NCI-H460 (cell line): ENCODE measurements at regions not wholly inside any gene's neighbourhood (a gene's known extent, or its start where the extent isn't known, plus 50 kb on each side); places are given as distances from the start of the nearest gene placed in this dataset.
A peak's percentile ranks its signal among the peaks of the same experiment; 100 is the strongest.
"Not testable (repeated sequence)": the region's sequence is repeated elsewhere in the genome, so short reads cannot be mapped to it uniquely, and the experiment has no call there.

Source experiments
- DNase-seq: peaks from one replicate; pipeline ENCODE4 v3.0.0-alpha.2; 2016; ENCODE audit warnings: low read depth; ENCODE audit errors: extremely low read depth

GRCh38 chr7:157467496-157468212 lies 130.8 kb downstream of the DNAJB6 start:
- no peak for DNase-seq

- no peak for DNase-seq
These were observed 131.7 kb downstream of the DNAJB6 start for GRCh38 chr7:157468221-157469111.

- no peak for DNase-seq
These were observed 132.6 kb downstream of the DNAJB6 start for GRCh38 chr7:157469181-157470016.

GRCh38 chr7:157470017-157470322 lies 133.2 kb downstream of the DNAJB6 start:
- no peak for DNase-seq

- DNase-seq, result no peak
These were observed 133.9 kb downstream of the DNAJB6 start for GRCh38 chr7:157470701-157471131.

- no peak for DNase-seq
These were observed 134.7 kb downstream of the DNAJB6 start for GRCh38 chr7:157471259-157472125.

GRCh38 chr7:157472311-157473050 lies 135.7 kb downstream of the DNAJB6 start:
- no peak for DNase-seq

GRCh38 chr7:157473051-157473569 lies 136.3 kb downstream of the DNAJB6 start:
- DNase-seq, result no peak

GRCh38 chr7:157474685-157475084 lies 137.9 kb downstream of the DNAJB6 start:
- peak; percentile 4 for DNase-seq

GRCh38 chr7:157475095-157475494 lies 138.3 kb downstream of the DNAJB6 start:
- no peak for DNase-seq

GRCh38 chr7:157475601-157476000 lies 138.8 kb downstream of the DNAJB6 start:
- DNase-seq, result no peak

GRCh38 chr7:157476201-157476600 lies 139.4 kb downstream of the DNAJB6 start:
- no peak for DNase-seq

GRCh38 chr7:157476654-157477549 lies 140.1 kb downstream of the DNAJB6 start:
- no peak for DNase-seq

GRCh38 chr7:157477550-157478212 lies 140.9 kb downstream of the DNAJB6 start:
- DNase-seq, result no peak

- not testable (repeated sequence) for DNase-seq
These were observed 141.8 kb downstream of the DNAJB6 start for GRCh38 chr7:157478611-157479010.

- no peak for DNase-seq
These were observed 142.5 kb downstream of the DNAJB6 start for GRCh38 chr7:157479326-157479725.

- no peak for DNase-seq
These were observed 143.7 kb downstream of the DNAJB6 start for GRCh38 chr7:157480371-157481050.
